Glutamatergic neuron (in vitro differentiated cells): ENCODE measurements at regions not wholly inside any gene's neighbourhood (a gene's known extent, or its start where the extent isn't known, plus 50 kb on each side); places are given as distances from the start of the nearest gene placed in this dataset.

Source experiments
- DNase-seq: peaks from one replicate; pipeline ENCODE4 v3.0.0; 2022
- H3K27ac Mint-ChIP-seq: one replicate; pipeline ENCODE4 v1.8.0; 2020; ENCODE audit warnings: mild to moderate bottlenecking, mixed read lengths, inconsistent platforms; ENCODE audit not compliant: unreplicated experiment
- H3K27me3 Mint-ChIP-seq: one replicate; pipeline ENCODE4 v1.8.0; 2020; ENCODE audit warnings: mild to moderate bottlenecking, moderate library complexity, mixed read lengths, inconsistent platforms; ENCODE audit not compliant: unreplicated experiment
- H3K36me3 Mint-ChIP-seq: one replicate; pipeline ENCODE4 v1.8.0; 2020; ENCODE audit warnings: mild to moderate bottlenecking, mixed read lengths, inconsistent platforms; ENCODE audit not compliant: unreplicated experiment
- H3K4me1 Mint-ChIP-seq: one replicate; pipeline ENCODE4 v1.8.0; 2020; ENCODE audit warnings: mild to moderate bottlenecking, low read depth, mixed read lengths, inconsistent platforms; ENCODE audit not compliant: unreplicated experiment
- H3K4me3 Mint-ChIP-seq: one replicate; pipeline ENCODE4 v1.8.0; 2020; ENCODE audit warnings: mild to moderate bottlenecking, mixed read lengths, inconsistent platforms; ENCODE audit not compliant: unreplicated experiment
- H3K9me3 Mint-ChIP-seq: one replicate; pipeline ENCODE4 v1.8.0; 2020; ENCODE audit warnings: mild to moderate bottlenecking, moderate library complexity, mixed read lengths, inconsistent platforms; ENCODE audit not compliant: unreplicated experiment
- CTCF ChIP-seq: fragments of 200-600 bp; sonication (generic); IDR thresholded peaks from one replicate; pipeline ENCODE4 v1.5.0; 2021; ENCODE audit not compliant: partially characterized antibody, unreplicated experiment

- no peak for TF ChIP-seq CTCF
- no peak overlapping the region for H3K4me3 Mint-ChIP-seq
- no peak for DNase-seq
- H3K9me3 Mint-ChIP-seq: no peaks in the 10 kb centered on the region
- H3K4me1 Mint-ChIP-seq: no peaks in the 10 kb centered on the region
- H3K36me3 Mint-ChIP-seq: no peaks in the 10 kb centered on the region
- H3K27ac Mint-ChIP-seq: no peak overlapping the region
- no peaks in the 10 kb centered on the region for H3K27me3 Mint-ChIP-seq
Observed at GRCh38 chr3:164458986-164459385, 619.3 kb downstream of the SI start.

- Mint-ChIP-seq H3K27me3 (no peaks in the 10 kb centered on the region), H3K9me3 (peaks cover 2% of the 10 kb centered on the region), H3K4me1 (no peaks in the 10 kb centered on the region), H3K4me3 (no peak overlapping the region), H3K36me3 (no peaks in the 10 kb centered on the region), H3K27ac (no peak overlapping the region)
- no peak for DNase-seq
- TF ChIP-seq CTCF: no peak
Observed at GRCh38 chr3:164453714-164454113, 624.6 kb downstream of the SI start.

GRCh38 chr3:164452707-164453106 lies 625.6 kb downstream of the SI start:
- Mint-ChIP-seq H3K4me1 (no peaks in the 10 kb centered on the region), H3K9me3 (peaks cover 5% of the 10 kb centered on the region)

GRCh38 chr3:164451072-164451910 lies 627.0 kb downstream of the SI start:
- peaks cover 5% of the 10 kb centered on the region for H3K9me3 Mint-ChIP-seq
- no peak for DNase-seq
- TF ChIP-seq CTCF: no peak
- no peaks in the 10 kb centered on the region for H3K36me3 Mint-ChIP-seq
- no peak overlapping the region for H3K27ac Mint-ChIP-seq
- no peaks in the 10 kb centered on the region for H3K4me1 Mint-ChIP-seq
- no peak overlapping the region for H3K4me3 Mint-ChIP-seq
- peaks cover 4% of the 10 kb centered on the region for H3K27me3 Mint-ChIP-seq

More at GRCh38 chr3:164452707-164453106, 625.6 kb downstream of the SI start:
- Mint-ChIP-seq H3K27ac (no peak overlapping the region), H3K36me3 (no peaks in the 10 kb centered on the region), H3K27me3 (peaks cover 2% of the 10 kb centered on the region), H3K4me3 (no peak overlapping the region)
- no peak for TF ChIP-seq CTCF
- no peak for DNase-seq

GRCh38 chr3:164450276-164450905 lies 627.9 kb downstream of the SI start:
- Mint-ChIP-seq H3K9me3 (peaks cover 5% of the 10 kb centered on the region), H3K4me3 (no peak overlapping the region), H3K4me1 (no peaks in the 10 kb centered on the region), H3K27me3 (peaks cover 4% of the 10 kb centered on the region), H3K27ac (no peak overlapping the region), H3K36me3 (no peaks in the 10 kb centered on the region)
- no peak for DNase-seq
- no peak for TF ChIP-seq CTCF
